ENCODE measurements at regions not wholly inside any gene's neighbourhood (a gene's known extent, or its start where the extent isn't known, plus 50 kb on each side); places are given as distances from the start of the nearest gene placed in this dataset.

DNA sequence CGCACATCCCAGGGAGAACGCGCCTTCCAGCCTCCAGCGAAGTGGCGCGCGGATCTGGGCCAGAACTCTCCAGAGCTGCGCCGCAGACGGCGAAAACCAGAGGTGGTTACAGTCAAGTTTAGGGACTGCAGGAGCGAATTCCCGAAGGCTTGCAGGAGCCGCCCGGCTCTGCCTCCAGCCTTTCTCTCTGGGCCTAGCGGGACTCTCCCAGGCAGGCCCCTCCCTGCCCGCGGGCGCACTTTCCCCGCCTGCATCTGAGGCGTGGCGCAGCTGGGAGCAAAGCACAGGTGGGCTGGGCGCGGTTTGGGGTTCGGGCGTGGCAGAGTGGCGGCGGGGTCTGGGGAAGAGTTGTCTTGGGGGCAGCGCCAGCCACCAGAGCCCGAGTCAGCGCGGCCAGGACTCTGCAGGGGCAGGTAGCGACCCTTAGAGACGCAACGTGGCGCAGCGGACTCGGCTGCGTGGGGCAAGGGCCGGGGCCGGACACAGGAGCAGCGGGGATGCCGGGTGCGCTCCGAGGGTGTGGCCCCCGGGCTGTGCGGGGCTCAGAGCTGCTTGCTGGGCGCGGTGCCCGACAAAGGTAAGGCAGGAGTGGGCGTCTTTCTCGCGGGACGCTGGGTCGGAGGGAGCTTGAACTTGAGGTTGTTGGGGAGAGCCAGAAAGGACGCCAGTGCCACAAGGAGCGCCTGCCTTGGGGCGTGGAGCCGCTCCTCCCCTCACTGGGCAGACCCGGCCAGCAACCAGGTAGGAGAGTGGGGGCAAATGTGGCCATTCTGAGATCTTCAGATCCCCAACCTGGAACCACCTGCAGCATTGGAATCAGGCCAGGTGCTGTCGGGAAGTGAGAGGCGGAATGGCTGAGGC, 1126.0 kb downstream of the AACS start:
- DNase-seq (ENCODE audit: low spot score), result no peak

DNA sequence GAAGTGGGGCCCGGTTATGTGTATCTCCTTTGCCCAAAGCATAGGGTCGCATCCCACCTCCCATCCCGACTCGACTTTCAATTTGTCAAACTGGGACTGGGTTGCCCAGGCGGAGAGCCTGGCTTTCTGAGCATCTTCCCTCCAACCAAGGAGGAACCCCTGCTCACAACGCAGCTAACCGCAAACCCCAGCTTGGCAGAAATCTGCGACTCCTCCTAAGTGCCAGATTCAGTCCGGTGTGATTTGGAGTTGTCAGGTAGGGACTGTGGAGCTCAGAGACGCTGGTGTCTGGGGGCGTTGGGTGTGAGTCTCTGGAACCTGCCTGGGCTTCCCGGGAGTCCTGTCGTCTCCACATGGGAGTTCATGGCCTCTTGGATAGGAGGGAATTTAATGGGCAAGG, 1126.7 kb downstream of the AACS start:
- DNase-seq (ENCODE audit: low spot score), result no peak

DNA sequence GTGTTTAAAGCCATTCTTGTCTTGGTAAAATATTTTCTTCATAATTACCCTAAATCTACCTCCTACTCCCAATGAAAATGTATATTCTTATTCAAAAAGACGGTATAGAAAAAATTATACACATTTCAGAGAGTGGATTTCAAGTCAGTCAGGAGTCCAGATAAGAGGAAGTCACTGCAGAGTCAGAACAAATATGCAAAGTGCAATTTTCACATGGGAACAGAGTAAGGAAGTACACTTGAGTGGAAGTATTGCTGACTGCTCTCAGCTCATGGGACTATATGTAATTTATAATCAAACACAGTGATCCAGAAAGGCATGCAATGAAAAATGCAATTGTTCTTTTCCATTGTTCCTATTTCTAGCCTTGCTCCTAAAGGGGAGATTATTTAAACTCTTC, 1128.0 kb downstream of the AACS start:
- DNase-seq (ENCODE audit: low spot score), result no peak

DNA sequence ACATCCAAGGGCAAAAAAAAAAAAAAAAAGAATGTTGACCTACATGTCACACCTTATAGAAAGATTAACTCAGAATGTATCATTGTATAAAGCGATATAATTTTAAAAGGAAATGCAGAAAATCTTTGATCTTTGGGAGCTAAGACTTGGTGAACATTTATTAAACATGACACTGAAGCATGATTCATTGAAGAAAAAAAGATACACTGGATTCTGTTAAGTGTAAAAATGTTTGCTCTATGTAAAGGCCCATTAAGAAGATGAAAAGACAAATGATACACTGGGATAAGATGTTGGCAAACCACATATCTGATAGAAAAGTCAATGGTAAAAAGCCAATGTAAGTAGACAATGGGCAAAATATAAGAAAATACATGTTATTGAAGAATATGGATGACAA, 1131.0 kb downstream of the AACS start:
- DNase-seq (ENCODE audit: low spot score), result no peak

DNA sequence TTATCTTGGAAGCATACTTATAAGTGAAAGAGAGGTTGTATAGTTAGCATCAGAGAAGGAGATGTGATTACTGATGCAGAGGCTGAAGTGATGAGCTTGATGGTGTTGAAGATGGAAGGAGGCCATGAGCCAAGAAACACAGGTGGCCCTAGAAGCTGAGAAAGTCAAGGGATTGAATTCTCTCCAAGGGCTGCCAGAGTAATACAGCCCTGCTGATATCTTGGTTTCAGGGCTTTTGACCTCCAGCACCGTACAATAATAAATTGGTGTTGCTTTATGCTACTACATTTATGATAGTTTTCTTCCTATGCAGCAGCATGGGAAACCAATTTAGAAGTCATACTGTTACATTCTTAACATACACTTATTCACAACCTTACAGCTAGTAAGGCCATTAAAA, 1133.3 kb downstream of the AACS start:
- no peak for DNase-seq (ENCODE audit: low spot score)

DNA sequence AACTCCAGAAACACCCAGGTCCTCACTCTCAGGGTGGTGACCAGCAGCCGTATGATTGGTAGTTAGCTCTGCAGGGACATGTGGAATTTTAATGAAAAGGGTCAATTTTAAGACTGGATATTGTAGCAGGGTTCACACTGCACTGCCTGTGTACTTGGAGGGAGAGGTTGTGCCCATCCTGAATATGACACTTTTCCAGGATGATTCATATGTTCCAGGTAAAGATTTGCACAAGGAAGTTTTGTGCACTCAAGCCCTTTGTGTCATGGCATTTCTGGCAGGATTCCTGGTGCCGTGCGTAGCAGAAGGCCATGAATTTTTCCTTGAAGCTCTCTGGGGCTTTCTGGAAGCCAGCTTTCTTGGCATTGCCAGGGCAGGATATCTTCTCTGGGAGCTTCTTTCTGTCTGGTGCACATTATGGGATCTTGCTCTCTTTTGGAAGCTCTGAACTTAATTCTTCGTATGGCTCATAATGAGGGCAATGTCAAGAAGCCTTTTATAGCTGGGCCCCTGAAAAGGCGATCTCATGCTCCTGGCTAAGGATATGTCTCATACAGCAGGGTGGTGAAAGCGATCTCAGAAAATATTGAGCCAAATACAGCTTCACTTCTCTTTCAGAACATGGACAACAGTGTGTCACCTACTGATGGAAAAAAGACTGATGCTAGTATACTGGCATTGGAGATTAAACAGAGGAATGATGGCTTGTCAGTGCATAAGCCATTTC, 1133.9 kb downstream of the AACS start:
- no peak for DNase-seq (ENCODE audit: low spot score)

DNA sequence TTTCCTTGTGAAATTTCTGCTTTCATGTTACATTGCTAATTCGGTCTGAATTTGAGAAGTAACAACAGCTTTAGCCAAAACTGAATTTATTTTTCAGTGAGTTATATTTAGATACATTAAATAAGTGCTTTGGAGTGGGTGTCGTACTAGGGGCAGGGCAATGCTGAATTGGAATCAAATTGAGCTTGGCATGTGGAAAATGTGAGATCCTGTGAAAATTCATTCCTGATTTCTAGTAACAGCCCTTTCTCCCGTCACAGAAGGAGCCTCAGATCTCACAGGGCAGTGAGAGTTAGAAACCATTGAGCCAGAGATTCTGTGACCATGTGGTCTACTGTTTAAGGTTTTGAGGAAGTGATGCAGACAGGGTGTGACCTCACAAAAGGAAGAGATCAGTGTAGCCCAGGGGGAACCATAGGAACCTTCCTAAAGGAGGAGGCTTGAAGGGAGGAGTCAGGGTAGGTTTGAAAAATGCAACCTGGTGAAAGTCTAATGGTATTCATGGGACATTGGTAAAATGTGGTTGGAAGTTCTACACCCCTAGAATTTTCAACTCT, 1136.8 kb downstream of the AACS start:
- no peak for DNase-seq (ENCODE audit: low spot score)

DNA sequence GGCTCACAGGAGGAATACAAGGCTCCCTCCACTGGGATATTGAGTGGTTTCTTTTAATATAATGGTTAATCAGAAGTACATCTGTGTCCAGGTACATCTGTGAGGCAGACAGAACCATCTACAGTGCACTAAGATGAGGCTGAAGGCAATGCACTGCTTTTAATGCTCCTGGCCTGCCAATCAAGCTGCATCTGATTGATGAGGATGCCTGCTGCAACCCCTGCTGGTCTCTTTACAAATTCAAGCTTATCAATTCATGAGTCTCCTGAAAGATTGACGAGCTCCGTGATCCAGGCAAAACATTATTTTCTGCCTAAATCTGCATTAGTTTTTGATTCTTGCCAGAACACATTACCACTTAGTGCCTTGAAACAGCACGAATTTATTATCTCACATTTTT, 1139.1 kb downstream of the AACS start:
- DNase-seq (ENCODE audit: low spot score), result no peak

DNA sequence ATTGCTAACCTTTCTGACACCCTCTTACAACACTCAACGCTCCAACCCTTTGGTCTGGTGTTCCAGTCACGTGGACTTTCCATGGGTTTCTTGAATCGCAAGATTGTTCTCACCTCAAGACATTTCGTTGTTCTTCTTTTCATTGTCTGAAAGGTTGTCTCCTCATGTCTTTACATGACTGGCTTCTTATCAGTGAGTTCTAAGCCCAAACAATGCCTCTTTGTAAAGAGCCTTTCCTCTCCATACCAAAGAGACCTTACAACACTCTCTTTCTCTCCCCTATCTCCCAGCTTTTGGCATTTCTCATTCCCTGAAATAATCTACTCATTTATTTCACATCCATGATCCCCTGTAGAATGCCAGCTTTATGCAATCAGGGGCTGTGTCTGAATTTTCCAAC, 1144.8 kb downstream of the AACS start:
- DNase-seq (ENCODE audit: low spot score), result no peak

DNA sequence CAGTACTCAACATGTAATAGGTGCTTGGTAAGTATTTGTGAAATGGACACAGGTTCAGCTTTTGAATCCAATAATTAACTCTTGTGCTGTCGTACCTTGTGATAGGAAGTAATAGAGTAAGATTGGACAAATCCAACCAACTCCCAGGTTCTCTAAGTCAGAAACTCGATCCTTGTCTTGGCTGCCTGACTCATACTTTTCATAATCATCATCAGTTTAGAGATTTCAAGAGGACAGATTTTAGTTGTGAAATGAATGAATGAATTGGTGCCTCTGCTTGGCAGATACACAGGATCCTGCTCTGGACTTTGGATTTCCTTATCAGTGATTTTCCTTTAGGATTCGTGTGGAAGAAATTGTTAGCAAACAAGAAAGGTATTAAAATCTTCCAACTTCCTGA, 1145.2 kb downstream of the AACS start:
- DNase-seq (ENCODE audit: low spot score), result no peak

DNA sequence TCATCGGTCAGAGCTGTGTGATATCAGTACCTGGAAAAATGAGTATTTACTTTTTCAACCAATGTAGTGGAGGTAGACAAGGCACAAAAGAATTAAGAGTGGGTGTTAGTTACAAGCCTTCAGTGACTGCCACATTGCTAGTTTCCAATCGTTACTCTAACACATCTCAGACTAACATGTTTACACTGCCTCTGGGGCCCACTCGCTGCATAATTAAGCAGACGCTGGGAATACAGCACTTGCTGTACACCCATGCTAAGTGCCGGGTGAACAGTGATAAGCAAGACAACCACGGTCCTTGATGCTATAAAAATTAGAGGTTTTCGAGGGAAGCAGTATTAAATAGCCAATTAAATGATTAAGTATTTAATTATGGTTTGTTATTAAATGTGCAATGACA, 1147.6 kb downstream of the AACS start:
- no peak for DNase-seq (ENCODE audit: low spot score)

DNA sequence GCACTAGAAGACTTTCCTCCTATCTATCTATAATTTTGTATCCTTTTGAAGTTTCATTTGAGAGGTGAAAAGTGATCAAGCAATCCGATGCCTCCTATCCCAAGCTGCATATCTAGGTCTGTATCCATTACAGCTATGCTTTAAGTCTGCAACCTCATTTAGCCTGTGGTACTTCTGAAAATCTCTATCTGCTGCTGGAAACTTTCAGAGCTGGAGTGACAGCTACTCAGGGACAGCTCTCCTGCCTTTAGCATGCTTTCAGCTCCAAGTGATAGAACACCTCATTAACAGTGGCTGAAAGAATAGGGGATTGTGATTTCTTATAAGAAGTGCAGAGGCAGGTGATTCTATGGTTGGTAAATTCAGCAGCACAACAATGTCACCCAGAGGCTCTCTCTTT, 1153.5 kb downstream of the AACS start:
- no peak for DNase-seq (ENCODE audit: low spot score)

DNA sequence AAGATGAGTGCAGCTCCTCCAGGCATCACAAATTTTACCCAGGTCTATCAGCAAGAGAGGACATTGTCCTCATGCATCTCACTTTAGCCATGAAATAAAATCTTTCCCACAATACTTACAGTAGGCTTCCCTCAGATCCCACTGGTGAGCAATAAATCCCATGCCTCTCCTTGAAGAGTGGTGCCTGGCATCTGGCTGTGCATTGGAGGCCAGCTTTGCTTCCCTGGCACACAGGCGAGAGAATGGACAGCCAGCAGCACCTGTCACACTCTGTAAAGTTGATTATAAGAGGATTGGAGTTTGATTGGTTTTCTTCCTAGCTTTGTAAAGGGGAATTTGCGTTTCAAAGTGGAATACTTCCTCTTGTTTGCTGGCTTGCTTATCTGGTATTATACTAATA, 1153.9 kb downstream of the AACS start:
- no peak for DNase-seq (ENCODE audit: low spot score)

DNA sequence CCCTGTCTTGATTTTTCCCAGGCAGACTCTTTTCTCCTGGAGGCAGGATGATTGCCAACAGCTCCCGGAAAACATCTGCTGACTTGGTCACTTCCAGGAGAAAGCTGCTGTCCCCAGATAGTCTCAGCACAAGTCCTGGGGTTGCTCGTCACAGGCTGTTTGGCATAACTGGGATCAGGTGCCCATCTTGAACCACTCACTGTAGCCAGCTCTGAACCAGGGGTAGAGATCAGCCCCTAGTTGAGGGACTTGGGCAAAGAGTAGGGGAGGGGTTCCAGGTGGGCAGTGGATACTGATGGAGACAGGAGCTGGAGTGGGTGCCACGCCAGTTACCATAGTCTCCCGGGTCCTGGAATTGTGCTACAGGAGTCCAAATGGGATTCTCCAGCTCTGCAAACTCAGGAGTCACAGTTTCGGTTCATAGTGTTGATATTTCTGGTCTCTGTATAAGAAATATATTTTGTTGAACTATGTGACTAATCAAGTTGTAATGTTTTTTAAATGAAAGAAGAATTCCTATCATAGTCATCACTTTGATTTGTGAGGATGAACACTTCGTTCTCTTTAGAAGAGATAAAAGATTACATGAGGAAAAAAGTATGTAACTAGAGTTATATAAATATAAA, 1154.5 kb downstream of the AACS start:
- DNase-seq (ENCODE audit: low spot score), result no peak

DNA sequence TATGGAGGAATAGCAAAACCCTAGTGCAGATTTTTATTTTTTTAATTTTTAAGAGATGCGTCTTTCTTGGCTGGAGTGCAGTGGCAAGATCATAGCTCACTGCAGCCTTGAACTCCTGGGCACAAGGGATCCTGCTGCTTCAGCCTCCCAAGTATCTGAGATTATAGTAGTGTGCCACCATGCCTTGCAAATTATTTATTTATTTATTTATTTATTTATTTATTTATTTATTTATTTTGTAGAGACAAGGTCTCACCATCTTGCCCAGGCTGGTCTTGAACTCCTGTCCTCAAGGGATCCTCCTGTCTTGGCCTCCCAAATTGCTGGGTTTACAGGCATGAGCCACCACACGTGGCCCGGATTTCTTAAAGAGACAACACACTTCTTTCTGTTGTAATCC, 1158.8 kb downstream of the AACS start:
- no peak for DNase-seq (ENCODE audit: low spot score)

DNA sequence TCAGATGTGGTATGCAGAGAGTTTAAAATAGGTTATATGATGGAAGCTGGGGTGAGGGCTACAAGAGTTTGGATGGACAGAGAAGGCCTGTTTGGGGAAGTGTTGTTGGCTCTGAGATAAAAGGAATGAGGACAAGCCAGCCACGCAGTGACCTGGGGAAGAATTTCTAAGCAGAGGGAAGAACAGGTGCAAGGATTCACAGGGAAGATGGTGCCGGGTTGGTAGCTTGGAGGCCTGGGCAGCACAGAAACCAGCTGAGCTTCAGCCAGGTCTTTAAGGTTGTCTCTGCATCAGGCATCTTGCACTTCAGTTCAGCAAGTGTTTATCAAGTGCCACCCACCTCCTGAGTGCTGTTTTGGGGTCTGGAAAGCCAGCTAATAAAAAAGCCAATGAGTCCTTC, 1163.7 kb downstream of the AACS start:
- DNase-seq (ENCODE audit: low spot score), result no peak

DNA sequence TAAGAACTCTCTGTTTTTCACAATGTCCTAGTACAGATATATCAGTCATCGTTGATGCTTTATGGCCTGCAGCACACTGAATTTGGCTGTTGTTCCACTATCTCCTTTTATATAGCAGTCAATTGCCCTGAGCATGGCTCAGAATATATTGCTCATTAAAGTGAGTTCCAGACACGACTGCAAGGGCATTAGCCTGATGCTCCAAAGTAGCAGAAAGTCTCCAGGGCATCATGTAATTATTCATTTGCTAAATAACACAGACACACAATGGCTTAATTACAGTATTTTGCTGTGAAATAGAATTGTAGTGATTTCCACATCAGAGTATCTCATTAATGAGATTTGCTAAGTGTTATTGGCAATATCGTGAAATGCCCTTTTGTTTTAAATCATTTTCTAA, 1167.5 kb downstream of the AACS start:
- DNase-seq (ENCODE audit: low spot score), result no peak

DNA sequence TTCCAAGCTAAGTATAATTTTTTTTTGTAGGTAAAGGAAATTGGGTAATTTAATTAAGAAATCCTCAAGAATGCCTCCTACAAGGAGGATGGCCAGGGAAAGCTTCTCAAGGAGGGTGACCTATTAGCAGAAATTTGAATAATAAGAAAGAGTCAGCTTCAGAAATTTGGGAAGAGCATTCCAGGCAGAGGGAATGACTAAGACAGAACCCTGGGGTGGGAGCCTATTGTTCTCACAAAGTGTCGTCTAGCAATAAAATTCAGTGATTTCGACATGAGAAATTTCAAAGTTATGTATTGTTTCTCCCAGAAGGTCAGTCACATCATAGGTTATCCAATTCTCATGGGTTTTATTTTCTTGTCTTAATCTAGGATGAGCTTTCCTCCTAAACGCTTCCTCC, 1168.4 kb downstream of the AACS start:
- DNase-seq (ENCODE audit: low spot score), result no peak

DNA sequence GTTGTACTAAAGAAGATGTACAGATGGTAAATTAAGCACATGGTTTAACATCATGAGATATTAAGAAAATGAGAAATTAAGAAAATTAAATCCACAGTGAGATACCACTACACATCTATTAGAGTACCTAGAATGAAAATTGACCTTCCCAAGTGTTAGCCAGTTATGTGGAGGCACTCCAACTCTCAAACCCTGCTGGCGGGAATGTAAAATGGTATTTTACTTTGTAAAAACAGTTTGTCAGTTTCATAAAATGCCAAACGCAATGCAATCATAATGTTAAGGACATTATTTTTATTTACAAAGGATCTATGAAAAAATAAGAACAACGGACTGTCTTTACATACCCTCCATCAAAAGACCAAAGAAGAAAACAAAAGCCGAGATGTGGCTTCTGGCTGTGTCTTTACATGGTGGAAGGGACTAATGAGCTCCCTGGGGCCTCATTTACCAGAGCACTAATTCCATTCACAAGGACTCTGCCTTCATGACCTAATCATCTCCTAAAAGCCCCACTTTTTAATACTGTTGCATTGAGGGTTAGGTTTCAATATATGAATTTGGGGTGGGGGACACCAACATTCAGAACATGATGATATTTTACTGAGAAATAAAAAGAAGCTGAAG, 1178.7 kb downstream of the AACS start:
- no peak for DNase-seq (ENCODE audit: low spot score)

DNA sequence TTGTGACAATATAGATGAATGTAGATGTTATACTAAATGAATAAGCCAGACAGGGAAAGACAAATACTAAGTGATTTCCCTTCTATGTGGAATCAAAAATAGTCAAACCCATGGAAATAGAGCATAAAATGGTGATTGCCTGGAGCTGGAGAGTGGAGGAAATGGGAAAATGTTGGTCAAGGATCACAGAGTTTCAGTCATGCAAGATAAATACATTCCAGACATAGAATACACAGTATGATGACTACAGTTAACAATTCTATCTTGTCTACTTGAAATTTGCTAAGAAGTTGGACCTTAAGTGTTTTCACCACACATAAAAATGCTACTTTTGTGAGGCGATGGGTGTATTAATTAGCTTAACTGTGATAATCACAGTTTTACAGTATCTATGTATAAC, 1182.7 kb downstream of the AACS start:
- no peak for DNase-seq (ENCODE audit: low spot score)

DNA sequence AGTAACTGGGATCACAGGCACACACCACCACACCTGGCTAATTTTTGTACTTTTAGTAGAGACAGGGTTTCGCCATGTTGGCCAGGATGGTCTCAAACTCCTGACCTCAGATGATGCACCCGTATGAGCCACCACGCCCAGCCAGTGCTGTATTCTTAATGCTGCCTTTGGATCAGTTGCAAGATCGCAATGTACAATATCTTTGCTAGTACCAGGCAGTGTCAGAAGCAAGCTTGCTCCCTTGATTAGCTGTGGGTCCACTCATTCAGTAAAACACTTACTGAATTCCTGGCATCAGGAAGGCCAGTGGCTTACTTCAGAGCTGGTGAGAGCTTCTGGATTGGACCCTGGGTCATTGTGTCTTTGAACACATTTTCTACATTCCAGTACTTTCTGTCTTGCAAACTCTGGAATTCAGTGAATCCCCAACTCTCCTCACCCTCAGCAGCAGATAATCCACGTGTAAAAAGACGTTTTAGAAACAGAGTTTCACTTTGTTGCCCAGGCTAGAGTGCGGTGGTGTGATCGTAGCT, 1183.7 kb downstream of the AACS start:
- DNase-seq (ENCODE audit: low spot score), result no peak

DNA sequence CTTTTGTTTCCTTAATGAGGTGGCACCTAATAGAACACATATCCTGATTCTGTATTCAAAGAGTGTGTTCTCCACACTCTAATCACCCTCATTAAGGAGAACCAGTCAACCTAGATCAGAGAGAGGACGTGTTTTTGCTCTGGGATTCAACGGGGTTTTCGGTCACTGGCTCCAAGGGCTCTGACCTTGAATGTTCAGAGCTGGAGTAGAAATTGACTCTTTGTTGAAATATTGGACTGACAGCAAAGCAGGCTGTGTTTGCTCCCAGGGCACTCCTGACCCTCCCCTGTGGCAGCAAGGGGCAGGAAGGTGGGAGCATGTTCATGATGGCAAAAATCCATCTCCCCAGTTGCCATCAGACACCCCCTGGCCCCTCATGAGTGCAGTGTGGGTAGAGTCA, 1193.0 kb downstream of the AACS start:
- no peak for DNase-seq (ENCODE audit: low spot score)
